ENCODE measurements at regions not wholly inside any gene's neighbourhood (a gene's known extent, or its start where the extent isn't known, plus 50 kb on each side); places are given as distances from the start of the nearest gene placed in this dataset.

DNA sequence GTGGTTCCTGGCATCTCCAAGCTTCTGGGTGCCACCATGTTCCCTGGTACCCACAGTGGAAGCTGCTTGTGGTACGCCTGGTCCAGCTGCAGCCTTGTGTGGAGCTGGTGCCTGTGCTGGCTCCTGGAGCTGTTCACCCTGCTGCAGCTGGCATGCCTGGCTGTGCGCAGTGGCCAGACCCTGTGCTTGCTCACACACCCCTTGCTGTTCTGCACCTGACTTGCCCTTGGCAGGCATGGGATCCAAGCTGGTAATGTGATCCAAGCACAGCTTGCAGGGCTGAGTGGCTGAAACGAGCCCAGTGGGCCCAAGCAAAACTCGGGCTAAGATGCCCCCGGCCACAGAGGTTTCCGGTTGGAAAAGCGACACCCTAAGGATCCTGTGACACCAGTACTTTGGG is 104.7 kb upstream of the CLMP start:
- H3K36me3 Mint-ChIP-seq (ENCODE audit: low read depth) = peaks cover 2% of the 10 kb centered on the region
- no peak overlapping the region for H3K27ac Mint-ChIP-seq (ENCODE audit: unreplicated experiment)
- H3K4me1 Mint-ChIP-seq (ENCODE audit: low read depth) = peaks cover 14% of the 10 kb centered on the region
- H3K4me3 Mint-ChIP-seq (ENCODE audit: unreplicated experiment) = no peak overlapping the region
- DNase-seq (ENCODE audit: low spot score) = no peak
- TF ChIP-seq, protein P1, sequence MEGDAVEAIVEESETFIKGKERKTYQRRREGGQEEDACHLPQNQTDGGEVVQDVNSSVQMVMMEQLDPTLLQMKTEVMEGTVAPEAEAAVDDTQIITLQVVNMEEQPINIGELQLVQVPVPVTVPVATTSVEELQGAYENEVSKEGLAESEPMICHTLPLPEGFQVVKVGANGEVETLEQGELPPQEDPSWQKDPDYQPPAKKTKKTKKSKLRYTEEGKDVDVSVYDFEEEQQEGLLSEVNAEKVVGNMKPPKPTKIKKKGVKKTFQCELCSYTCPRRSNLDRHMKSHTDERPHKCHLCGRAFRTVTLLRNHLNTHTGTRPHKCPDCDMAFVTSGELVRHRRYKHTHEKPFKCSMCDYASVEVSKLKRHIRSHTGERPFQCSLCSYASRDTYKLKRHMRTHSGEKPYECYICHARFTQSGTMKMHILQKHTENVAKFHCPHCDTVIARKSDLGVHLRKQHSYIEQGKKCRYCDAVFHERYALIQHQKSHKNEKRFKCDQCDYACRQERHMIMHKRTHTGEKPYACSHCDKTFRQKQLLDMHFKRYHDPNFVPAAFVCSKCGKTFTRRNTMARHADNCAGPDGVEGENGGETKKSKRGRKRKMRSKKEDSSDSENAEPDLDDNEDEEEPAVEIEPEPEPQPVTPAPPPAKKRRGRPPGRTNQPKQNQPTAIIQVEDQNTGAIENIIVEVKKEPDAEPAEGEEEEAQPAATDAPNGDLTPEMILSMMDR (IDR thresholded peaks at IDR 0.05) = no peak
- H3K27me3 Mint-ChIP-seq (ENCODE audit: low read depth) = peaks cover 26% of the 10 kb centered on the region
- no peaks in the 10 kb centered on the region for H3K9me3 Mint-ChIP-seq (ENCODE audit: low read depth)

DNA sequence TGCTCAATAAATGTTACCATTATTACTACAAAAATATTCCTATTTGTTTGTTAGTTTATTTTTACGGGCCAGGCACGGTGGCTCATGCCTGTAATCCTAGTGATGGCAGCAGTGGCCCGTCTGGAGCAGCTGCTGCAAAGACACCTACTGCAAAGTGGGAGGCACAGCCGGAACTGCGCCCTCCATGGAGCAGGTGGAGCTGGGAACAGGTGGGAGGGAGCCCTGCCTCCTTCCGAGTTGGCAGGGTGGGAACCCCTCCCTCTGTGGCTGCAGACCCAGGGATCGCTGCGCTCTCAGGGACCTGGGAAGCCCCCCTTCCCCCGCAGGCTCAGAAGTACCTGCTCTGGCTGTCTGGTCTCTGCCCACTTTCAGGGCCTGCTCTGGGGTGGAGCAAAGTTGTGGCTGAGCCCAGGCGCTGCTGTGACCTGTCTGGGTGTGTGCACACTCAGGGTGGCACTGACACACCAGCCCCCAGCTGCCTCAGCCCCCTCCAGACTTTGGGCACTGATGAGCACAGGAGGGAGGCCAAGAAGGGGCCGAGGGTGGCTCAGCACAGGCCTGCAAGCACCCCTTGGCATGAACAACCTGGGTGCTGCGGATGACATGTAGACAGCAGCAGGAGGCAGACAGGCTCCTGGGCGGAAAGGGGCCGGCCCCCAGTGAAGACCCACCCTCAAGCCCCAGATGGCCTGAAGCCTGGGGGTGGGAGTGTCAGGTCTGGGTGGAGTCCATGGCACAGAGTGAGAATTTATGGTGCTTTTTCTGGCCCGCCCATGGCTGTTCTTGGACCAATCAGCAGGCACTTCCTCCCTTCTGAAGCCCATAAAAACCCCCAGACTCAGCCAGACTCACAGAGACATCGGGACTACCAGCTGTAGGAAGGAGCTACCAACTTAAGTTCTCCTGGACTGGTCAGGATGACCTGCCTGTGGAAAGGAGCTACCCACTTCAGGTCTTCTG is 103.7 kb upstream of the CLMP start:
- Mint-ChIP-seq H3K27me3 (ENCODE audit: low read depth) (peaks cover 22% of the 10 kb centered on the region), H3K9me3 (ENCODE audit: low read depth) (no peaks in the 10 kb centered on the region), H3K27ac (ENCODE audit: unreplicated experiment) (no peak overlapping the region), H3K4me1 (ENCODE audit: low read depth) (peaks cover 14% of the 10 kb centered on the region), H3K4me3 (ENCODE audit: unreplicated experiment) (no peak overlapping the region), H3K36me3 (ENCODE audit: low read depth) (peaks cover 2% of the 10 kb centered on the region)
- TF ChIP-seq, protein P1 (IDR thresholded peaks at IDR 0.05) = no peak
- DNase-seq (ENCODE audit: low spot score) = no peak

DNA sequence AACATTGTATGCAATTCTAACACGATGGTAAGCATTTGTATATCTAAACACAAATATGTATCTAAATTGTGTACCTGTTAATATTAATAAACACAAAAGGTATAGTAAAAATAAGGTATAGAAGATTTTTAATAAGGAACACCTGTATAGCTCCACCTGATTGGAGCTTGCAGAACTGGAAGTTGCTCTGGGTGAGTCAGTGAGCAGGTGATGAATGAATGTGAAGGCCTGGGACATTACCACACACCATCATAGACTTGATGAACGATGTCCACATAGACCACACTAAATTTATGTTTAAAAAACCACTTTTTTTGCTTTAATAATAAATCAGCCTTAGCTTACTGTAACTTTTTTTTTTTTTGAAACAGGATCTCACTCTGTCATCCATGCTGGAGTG is 97.6 kb upstream of the CLMP start:
- Mint-ChIP-seq H3K27me3 (ENCODE audit: low read depth) (peaks cover 13% of the 10 kb centered on the region), H3K9me3 (ENCODE audit: low read depth) (no peaks in the 10 kb centered on the region), H3K36me3 (ENCODE audit: low read depth) (no peaks in the 10 kb centered on the region), H3K4me1 (ENCODE audit: low read depth) (no peaks in the 10 kb centered on the region), H3K27ac (ENCODE audit: unreplicated experiment) (no peak overlapping the region), H3K4me3 (ENCODE audit: unreplicated experiment) (no peak overlapping the region)
- TF ChIP-seq, protein P1 (IDR thresholded peaks at IDR 0.05) = no peak
- no peak for DNase-seq (ENCODE audit: low spot score)

DNA sequence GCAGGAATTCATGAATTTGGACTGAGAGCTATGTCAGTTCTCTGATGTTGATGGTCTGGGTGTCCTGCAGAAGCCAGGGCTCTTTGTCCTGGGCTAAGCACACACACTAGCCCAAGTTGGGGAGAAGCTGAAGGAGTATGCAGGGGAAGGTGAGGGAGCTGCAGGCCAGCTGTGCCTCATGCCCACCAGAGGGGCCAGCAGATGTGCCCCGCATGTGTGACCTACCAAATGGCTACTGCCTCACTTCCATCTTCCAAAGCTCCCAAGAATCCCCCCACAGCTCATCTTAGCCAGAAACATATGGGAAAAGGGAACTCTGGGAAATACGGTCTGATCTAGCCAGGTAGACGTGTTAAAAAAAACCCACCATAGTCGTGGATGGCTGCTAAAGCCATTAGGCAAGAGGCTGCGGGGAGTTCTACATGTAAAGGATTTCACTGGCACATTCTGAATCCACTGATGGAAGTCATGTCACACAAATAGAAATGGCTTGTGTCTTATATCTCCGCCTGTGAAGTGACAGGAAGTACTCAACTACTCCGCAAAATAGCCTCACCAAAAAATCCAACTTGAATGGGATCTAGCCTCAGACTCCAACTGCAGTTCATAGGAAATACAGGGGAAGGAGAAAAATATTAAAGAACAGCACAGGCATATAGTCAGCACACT is 96.3 kb upstream of the CLMP start:
- H3K27me3 Mint-ChIP-seq (ENCODE audit: low read depth) = peaks cover 14% of the 10 kb centered on the region
- H3K36me3 Mint-ChIP-seq (ENCODE audit: low read depth) = no peaks in the 10 kb centered on the region
- H3K9me3 Mint-ChIP-seq (ENCODE audit: low read depth) = no peaks in the 10 kb centered on the region

DNA sequence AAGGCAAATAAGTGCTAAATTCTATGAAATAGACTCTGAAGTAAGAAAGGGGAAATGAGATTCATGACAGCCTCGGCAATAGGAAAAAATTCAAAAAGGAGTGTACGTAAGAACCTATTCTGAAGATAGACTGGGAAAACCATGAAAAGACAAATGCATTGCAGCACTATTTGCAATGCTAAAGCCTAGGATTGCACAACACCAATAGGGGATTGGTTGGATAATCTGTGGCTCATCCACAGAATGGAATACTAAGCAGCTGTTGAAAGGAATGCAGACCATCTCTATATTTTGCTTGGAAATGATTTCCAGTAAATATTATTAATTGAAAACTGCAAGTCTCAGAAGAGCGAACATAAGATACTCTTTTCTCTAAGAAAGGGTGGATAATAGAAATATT is 91.7 kb upstream of the CLMP start:
- H3K4me3 Mint-ChIP-seq (ENCODE audit: unreplicated experiment) = no peak overlapping the region
- TF ChIP-seq, protein P1 (IDR thresholded peaks at IDR 0.05) = no peak
- H3K27ac Mint-ChIP-seq (ENCODE audit: unreplicated experiment) = no peak overlapping the region
- H3K4me1 Mint-ChIP-seq (ENCODE audit: low read depth) = no peaks in the 10 kb centered on the region
- no peaks in the 10 kb centered on the region for H3K36me3 Mint-ChIP-seq (ENCODE audit: low read depth)
- no peak for DNase-seq (ENCODE audit: low spot score)
- no peaks in the 10 kb centered on the region for H3K9me3 Mint-ChIP-seq (ENCODE audit: low read depth)
- H3K27me3 Mint-ChIP-seq (ENCODE audit: low read depth) = peaks cover 33% of the 10 kb centered on the region

More for the DNA sequence above, 96.3 kb upstream of the CLMP start:
- no peak for DNase-seq (ENCODE audit: low spot score)
- TF ChIP-seq, protein P1 (IDR thresholded peaks at IDR 0.05) = no peak
- Mint-ChIP-seq H3K4me3 (ENCODE audit: unreplicated experiment) (no peak overlapping the region), H3K27ac (ENCODE audit: unreplicated experiment) (no peak overlapping the region), H3K4me1 (ENCODE audit: low read depth) (no peaks in the 10 kb centered on the region)
